ENCODE measurements at regions not wholly inside any gene's neighbourhood (a gene's known extent, or its start where the extent isn't known, plus 50 kb on each side); places are given as distances from the start of the nearest gene placed in this dataset.

DNA sequence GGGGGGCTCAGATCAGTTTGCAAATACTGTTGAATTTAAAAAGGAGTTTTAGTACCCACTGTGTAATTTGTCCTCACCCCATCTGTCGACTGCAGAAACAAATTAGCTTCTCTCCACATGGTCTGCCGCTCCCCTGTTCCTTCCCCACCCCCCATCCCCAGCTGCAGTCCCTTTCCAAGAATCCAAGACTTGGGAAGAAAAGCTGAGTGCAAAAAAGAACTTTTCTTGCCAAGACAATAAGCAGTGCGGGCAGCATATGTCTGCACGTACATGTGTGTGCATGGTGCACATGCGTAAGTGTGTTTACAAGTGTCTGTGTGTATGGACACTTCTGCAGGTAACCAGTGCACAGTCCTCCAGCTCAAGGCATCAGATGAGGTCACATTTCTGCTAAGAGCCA, 125.7 kb upstream of the SMIM23 start:
- Histone ChIP-seq H2AFZ (ENCODE audit: low read length) (no peak overlapping the region), H3K4me2 (ENCODE audit: low read length) (no peak overlapping the region), H3K4me1 (ENCODE audit: insufficient read depth, low read length, severe bottlenecking) (no peaks in the 10 kb centered on the region), H3K9ac (ENCODE audit: low read length) (no peak overlapping the region), H3K36me3 (ENCODE audit: insufficient read depth, low read length) (no peaks in the 10 kb centered on the region), H3K79me2 (ENCODE audit: insufficient read depth, low read length) (no peaks in the 10 kb centered on the region), H3K27me3 (ENCODE audit: insufficient read depth, low read length) (no peaks in the 10 kb centered on the region), H4K20me1 (ENCODE audit: insufficient read depth, low read length) (no peaks in the 10 kb centered on the region), H3K4me3 (ENCODE audit: low read depth, low read length, poor library complexity, severe bottlenecking) (no peak overlapping the region), H3K9me2 (ENCODE audit: low read depth, low read length) (no peaks in the 10 kb centered on the region), H3K27ac (ENCODE audit: low read depth, low read length, poor library complexity, severe bottlenecking) (no peak overlapping the region), H3F3A (ENCODE audit: insufficient read depth, low read length) (no peaks in the 10 kb centered on the region), H3K9me3 (ENCODE audit: low read length) (no peaks in the 10 kb centered on the region)
- TF ChIP-seq EZH2 (IDR thresholded peaks at IDR 0.05; ENCODE audit: borderline replicate concordance, low read length) (no peak), CTCF (IDR thresholded peaks at IDR 0.05; ENCODE audit: low read length) (no peak)

- Histone ChIP-seq H3K79me2 (ENCODE audit: insufficient read depth, low read length) (no peaks in the 10 kb centered on the region), H3K36me3 (ENCODE audit: insufficient read depth, low read length) (no peaks in the 10 kb centered on the region), H3K27ac (ENCODE audit: low read depth, low read length, poor library complexity, severe bottlenecking) (no peak overlapping the region), H3K4me3 (ENCODE audit: low read depth, low read length, poor library complexity, severe bottlenecking) (no peak overlapping the region), H3K9ac (ENCODE audit: low read length) (no peak overlapping the region), H3K4me2 (ENCODE audit: low read length) (no peak overlapping the region), H2AFZ (ENCODE audit: low read length) (no peak overlapping the region), H3K27me3 (ENCODE audit: insufficient read depth, low read length) (no peaks in the 10 kb centered on the region), H3K9me2 (ENCODE audit: low read depth, low read length) (no peaks in the 10 kb centered on the region), H3F3A (ENCODE audit: insufficient read depth, low read length) (no peaks in the 10 kb centered on the region), H3K9me3 (ENCODE audit: low read length) (no peaks in the 10 kb centered on the region), H4K20me1 (ENCODE audit: insufficient read depth, low read length) (no peaks in the 10 kb centered on the region), H3K4me1 (ENCODE audit: insufficient read depth, low read length, severe bottlenecking) (no peaks in the 10 kb centered on the region)
- TF ChIP-seq EZH2 (IDR thresholded peaks at IDR 0.05; ENCODE audit: borderline replicate concordance, low read length) (no peak), CTCF (IDR thresholded peaks at IDR 0.05; ENCODE audit: low read length) (no peak)
These were observed 125.2 kb upstream of the SMIM23 start for GRCh38 chr5:171660434-171660833.

GRCh38 chr5:171661143-171661542, 124.5 kb upstream of the SMIM23 start:
- Histone ChIP-seq H2AFZ (ENCODE audit: low read length) (no peak overlapping the region), H3K36me3 (ENCODE audit: insufficient read depth, low read length) (no peaks in the 10 kb centered on the region), H3K9ac (ENCODE audit: low read length) (no peak overlapping the region), H3K4me3 (ENCODE audit: low read depth, low read length, poor library complexity, severe bottlenecking) (no peak overlapping the region), H3K9me2 (ENCODE audit: low read depth, low read length) (no peaks in the 10 kb centered on the region), H3K27ac (ENCODE audit: low read depth, low read length, poor library complexity, severe bottlenecking) (no peak overlapping the region), H3F3A (ENCODE audit: insufficient read depth, low read length) (no peaks in the 10 kb centered on the region), H4K20me1 (ENCODE audit: insufficient read depth, low read length) (no peaks in the 10 kb centered on the region), H3K4me2 (ENCODE audit: low read length) (no peak overlapping the region), H3K79me2 (ENCODE audit: insufficient read depth, low read length) (no peaks in the 10 kb centered on the region), H3K27me3 (ENCODE audit: insufficient read depth, low read length) (no peaks in the 10 kb centered on the region), H3K4me1 (ENCODE audit: insufficient read depth, low read length, severe bottlenecking) (no peaks in the 10 kb centered on the region), H3K9me3 (ENCODE audit: low read length) (no peaks in the 10 kb centered on the region)
- TF ChIP-seq CTCF (IDR thresholded peaks at IDR 0.05; ENCODE audit: low read length) (no peak), EZH2 (IDR thresholded peaks at IDR 0.05; ENCODE audit: borderline replicate concordance, low read length) (no peak)
